HG03439 (cell line): ENCODE measurements at regions not wholly inside any gene's neighbourhood (a gene's known extent, or its start where the extent isn't known, plus 50 kb on each side); places are given as distances from the start of the nearest gene placed in this dataset.

Experiments used
- ATAC-seq: cut with Tn5 transposase; IDR thresholded peaks from one replicate; pipeline ENCODE4 v1.9.1; 2021; ENCODE audit warnings: mild to moderate bottlenecking, moderate library complexity; ENCODE audit not compliant: unreplicated experiment

- ATAC-seq: no peak
These were observed 225.3 kb upstream of the TLE4 start for GRCh38 chr9:79346350-79347020.

GRCh38 chr9:79352322-79352721 is 219.4 kb upstream of the TLE4 start:
- ATAC-seq: no peak

DNA sequence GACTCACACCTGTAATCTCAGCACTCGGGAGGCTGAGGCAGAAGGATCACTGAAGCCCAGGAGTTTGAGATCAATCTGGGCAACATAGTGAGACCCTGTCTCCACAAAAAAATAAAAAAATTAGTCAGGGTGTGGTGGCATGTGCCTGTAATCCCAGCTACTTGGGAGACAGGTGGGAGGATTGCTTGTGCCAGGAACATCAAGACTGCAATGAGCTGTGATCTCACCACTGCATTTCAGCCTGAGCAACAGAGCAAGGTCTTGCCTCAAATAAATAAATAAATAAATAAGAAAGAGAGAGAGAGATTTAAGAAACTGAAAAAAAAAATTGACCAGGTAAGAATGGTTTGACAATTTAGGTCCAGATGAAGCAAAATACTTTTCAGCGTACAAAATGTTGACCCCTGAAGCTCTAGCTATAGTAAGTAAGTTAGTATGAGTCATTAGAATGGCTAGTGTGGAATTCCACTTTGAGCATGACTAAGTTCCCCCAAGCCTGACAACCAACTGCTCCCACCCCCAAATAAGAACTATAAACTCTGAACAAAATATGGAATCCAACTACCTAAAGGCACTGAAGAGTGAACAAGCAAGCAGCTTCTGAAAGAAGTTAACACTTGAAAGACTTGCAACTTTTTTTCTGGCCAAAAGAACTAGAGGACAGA is 217.8 kb upstream of the TLE4 start:
- ATAC-seq: no peak

GRCh38 chr9:79357194-79357593 is 214.6 kb upstream of the TLE4 start:
- no peak for ATAC-seq

DNA sequence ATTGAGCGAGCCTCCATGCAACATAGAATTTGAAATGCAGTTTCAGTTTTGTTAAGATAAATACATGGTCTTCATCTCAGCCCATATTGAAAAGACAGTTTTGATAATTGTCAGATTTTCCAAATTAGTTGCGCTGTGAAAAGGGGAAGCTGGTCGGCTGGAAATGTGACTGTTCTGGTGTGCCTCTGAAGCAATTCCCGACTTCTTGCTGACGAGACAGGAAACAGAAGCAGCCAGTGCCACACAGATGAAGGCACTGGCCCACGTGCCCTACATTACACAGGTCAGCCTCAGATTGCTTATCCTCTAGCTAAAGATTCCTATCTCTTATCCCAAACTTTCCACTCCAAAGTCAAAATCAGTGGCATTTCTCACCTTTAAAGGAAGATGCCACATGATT is 214.1 kb upstream of the TLE4 start:
- ATAC-seq: no peak

- no peak for ATAC-seq
These were observed 211.1 kb upstream of the TLE4 start for GRCh38 chr9:79360387-79361347.

GRCh38 chr9:79362100-79363081 is 209.4 kb upstream of the TLE4 start:
- ATAC-seq: no peak

DNA sequence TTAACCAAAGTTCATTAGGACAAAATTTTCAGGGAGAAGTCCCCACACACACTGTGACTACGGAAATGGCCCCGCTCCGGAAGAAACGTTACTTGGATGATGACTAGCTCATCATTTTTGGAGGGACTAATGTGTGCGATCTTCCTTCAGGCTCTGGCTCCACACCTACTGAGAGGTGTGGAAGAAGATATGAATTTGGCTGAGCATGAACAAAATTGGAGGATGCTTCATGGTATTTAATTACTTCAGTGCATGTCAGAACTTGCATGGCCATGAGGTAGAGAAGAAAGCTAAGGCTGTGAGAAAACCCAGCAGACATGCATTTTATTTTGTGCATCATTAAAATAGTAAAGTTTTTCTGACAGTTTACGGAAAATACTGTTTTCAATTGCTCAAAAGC is 202.1 kb upstream of the TLE4 start:
- no peak for ATAC-seq

GRCh38 chr9:79371301-79371700 is 200.5 kb upstream of the TLE4 start:
- no peak for ATAC-seq

DNA sequence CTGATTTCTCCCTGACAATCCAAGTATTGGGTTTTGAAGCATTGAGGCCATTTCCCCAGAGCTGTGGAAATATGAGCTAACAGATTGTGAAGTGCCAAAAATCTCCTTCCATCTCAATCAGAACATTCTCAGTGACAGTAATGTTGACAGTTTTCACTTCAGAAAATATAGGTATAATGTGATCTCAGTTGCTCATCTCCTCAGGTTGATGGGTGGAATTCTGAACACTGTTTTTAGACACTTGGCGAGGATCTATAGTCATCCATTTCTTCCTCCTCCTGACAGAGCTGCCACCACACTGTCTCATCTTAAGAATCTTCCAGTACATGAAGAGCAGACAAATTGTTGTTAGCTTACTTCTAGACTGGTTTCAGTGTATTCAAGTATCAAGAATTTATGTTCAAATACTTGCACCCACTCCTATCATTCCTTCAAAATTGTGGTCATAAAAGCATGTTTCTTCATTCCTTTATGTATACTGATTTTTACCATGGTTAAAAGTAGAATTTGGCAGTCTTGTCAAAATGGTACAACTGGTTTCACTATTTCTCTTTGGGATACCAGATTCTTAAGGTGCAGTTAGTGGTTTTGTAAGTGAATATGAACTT is 199.7 kb upstream of the TLE4 start:
- ATAC-seq: no peak

DNA sequence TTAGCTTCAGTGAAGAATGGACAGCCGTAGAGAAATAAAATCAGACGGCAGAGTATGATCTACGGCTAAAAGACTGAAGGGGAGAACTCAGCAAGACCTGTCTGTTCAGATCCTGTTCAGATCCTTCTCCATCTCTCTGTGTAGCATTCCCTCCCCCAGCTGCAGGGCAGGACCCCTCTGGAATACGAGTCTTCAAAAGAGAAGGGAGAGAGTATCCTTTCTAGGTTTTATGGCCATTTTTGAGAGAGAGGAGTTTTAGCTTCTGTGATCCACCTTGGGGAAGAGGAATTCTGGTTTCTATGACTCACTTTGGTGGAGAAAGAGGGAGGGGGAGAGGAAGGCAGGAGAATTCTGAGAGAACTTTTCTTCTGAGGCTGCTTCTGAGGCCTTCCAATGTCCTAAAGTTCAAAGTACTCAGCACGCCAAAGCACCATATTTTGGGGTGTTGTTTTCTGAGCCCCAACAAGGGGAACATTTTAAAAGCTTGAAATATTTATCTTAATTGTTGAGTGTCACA is 194.4 kb upstream of the TLE4 start:
- no peak for ATAC-seq

- no peak for ATAC-seq
These were observed 193.7 kb upstream of the TLE4 start for GRCh38 chr9:79378107-79378506.

GRCh38 chr9:79382044-79382443 is 189.7 kb upstream of the TLE4 start:
- no peak for ATAC-seq

GRCh38 chr9:79382458-79382857 is 189.3 kb upstream of the TLE4 start:
- ATAC-seq: no peak

GRCh38 chr9:79383096-79383495 is 188.7 kb upstream of the TLE4 start:
- no peak for ATAC-seq

GRCh38 chr9:79384091-79384490 is 187.7 kb upstream of the TLE4 start:
- ATAC-seq: no peak

GRCh38 chr9:79384501-79384900 is 187.3 kb upstream of the TLE4 start:
- ATAC-seq: no peak

- no peak for ATAC-seq
These were observed 184.5 kb upstream of the TLE4 start for GRCh38 chr9:79387101-79387835.

- ATAC-seq: no peak
These were observed 181.6 kb upstream of the TLE4 start for GRCh38 chr9:79390077-79390698.
